MM.1S (cell line): ENCODE measurements at regions not wholly inside any gene's neighbourhood (a gene's known extent, or its start where the extent isn't known, plus 50 kb on each side); places are given as distances from the start of the nearest gene placed in this dataset.
A peak's percentile ranks its signal among the peaks of the same experiment; 100 is the strongest.

ENCODE experiments used
- DNase-seq: peaks from one replicate; pipeline ENCODE4 v3.0.0-alpha.2; 2015
- H2AFZ ChIP-seq: fragments of 300-600 bp; sonication (generic); 2 replicates; pipeline ENCODE4 v1.6.0; 2016; ENCODE audit warnings: antibody characterized with exemption, low read length
- H3F3A ChIP-seq: fragments of 300-600 bp; sonication (generic); 2 replicates; pipeline ENCODE4 v1.6.1; 2016; ENCODE audit warnings: mild to moderate bottlenecking, antibody characterized with exemption, low read length, moderate library complexity, mixed read lengths; ENCODE audit not compliant: insufficient read depth
- H3K27ac ChIP-seq: fragments of 300-600 bp; sonication (generic); 2 replicates; pipeline ENCODE4 v1.5.1; 2016; ENCODE audit warnings: mild to moderate bottlenecking, low read length
- H3K27me3 ChIP-seq: fragments of 300-600 bp; sonication (generic); replicated peaks from 2 replicates; pipeline ENCODE4 v1.6.0; 2016; ENCODE audit warnings: low read length; ENCODE audit not compliant: insufficient read depth
- H3K36me3 ChIP-seq: fragments of 300-600 bp; sonication (generic); replicated peaks from 2 replicates; pipeline ENCODE4 v1.6.1; 2016; ENCODE audit warnings: mild to moderate bottlenecking, low read length, mixed read lengths; ENCODE audit not compliant: insufficient read depth
- H3K4me1 ChIP-seq: fragments of 300-600 bp; sonication (generic); 2 replicates; pipeline ENCODE4 v1.6.1; 2016; ENCODE audit warnings: low read length, mixed read lengths
- H3K4me2 ChIP-seq: fragments of 300-600 bp; sonication (generic); 2 replicates; pipeline ENCODE4 v1.6.0; 2016; ENCODE audit warnings: low read depth, low read length
- H3K4me3 ChIP-seq: fragments of 300-600 bp; sonication (generic); 2 replicates; pipeline ENCODE4 v1.5.1; 2016; ENCODE audit warnings: low read length, mixed read lengths
- H3K79me2 ChIP-seq: fragments of 300-600 bp; sonication (generic); 2 replicates; pipeline ENCODE4 v1.6.1; 2016; ENCODE audit warnings: mixed run types, low read length, mixed read lengths
- H3K9ac ChIP-seq: fragments of 300-600 bp; sonication (generic); 2 replicates; pipeline ENCODE4 v1.6.1; 2016; ENCODE audit warnings: low read length, mixed read lengths
- H3K9me2 ChIP-seq: fragments of 300-600 bp; sonication (generic); replicated peaks from 2 replicates; pipeline ENCODE4 v1.6.1; 2016; ENCODE audit warnings: mild to moderate bottlenecking, low read length, mixed read lengths; ENCODE audit not compliant: insufficient read depth
- H3K9me3 ChIP-seq: fragments of 300-600 bp; sonication (generic); replicated peaks from 2 replicates; pipeline ENCODE4 v1.6.1; 2016; ENCODE audit warnings: mild to moderate bottlenecking, low read length, mixed read lengths; ENCODE audit not compliant: insufficient read depth
- H4K20me1 ChIP-seq: fragments of 300-600 bp; sonication (generic); 2 replicates; pipeline ENCODE4 v1.6.1; 2016; ENCODE audit warnings: mild to moderate bottlenecking, low read length, moderate library complexity, mixed read lengths; ENCODE audit not compliant: insufficient read depth
- EZH2 ChIP-seq: fragments of 300-600 bp; sonication (generic); optimal IDR thresholded peaks from 2 replicates; pipeline ENCODE3; 2017; ENCODE audit warnings: low read depth, mild to moderate bottlenecking, antibody characterized with exemption, low read length, mixed read lengths
- EZH2phosphoT487 ChIP-seq: fragments of 300-600 bp; sonication (generic); IDR thresholded peaks from 2 replicates; pipeline ENCODE4 v1.6.1; 2018; ENCODE audit warnings: antibody characterized with exemption, low read length
- TF ChIP-seq, protein P1 (sequence below): fragments of 300-600 bp; sonication (generic); IDR thresholded peaks from 2 replicates; pipeline ENCODE4 v1.5.1; 2016; ENCODE audit warnings: antibody characterized with exemption, low read length, mixed read lengths

DNA sequence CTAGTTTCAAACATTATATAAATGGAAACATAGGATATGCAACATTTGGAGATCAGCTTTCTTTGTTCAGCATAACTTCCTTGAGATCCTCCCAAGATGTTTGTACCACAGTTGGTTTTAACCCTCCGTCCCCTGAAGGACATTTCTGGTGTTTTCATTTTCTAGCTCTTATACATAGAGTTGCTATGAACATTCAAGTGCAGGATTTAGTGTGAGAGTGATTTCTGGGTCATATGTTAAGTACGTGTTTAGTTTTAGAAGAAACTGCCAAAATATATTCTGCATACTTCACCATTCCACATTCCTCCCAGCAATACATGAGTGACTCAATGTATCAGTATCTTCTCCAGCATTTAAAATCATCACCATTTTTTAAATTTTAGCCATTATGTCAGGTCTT is 588.7 kb upstream of the PFKP start:
- Histone ChIP-seq H2AFZ (no peak overlapping the region), H3K36me3 (no peaks in the 10 kb centered on the region), H3K9me3 (no peaks in the 10 kb centered on the region), H3K27ac (no peak overlapping the region), H3K4me3 (no peak overlapping the region), H3K9ac (no peak overlapping the region), H3K4me1 (no peaks in the 10 kb centered on the region), H4K20me1 (no peaks in the 10 kb centered on the region), H3K9me2 (no peaks in the 10 kb centered on the region), H3K27me3 (no peaks in the 10 kb centered on the region), H3K79me2 (no peaks in the 10 kb centered on the region), H3F3A (no peaks in the 10 kb centered on the region), H3K4me2 (no peak overlapping the region)
- DNase-seq, result no peak
- TF ChIP-seq, protein P1, sequence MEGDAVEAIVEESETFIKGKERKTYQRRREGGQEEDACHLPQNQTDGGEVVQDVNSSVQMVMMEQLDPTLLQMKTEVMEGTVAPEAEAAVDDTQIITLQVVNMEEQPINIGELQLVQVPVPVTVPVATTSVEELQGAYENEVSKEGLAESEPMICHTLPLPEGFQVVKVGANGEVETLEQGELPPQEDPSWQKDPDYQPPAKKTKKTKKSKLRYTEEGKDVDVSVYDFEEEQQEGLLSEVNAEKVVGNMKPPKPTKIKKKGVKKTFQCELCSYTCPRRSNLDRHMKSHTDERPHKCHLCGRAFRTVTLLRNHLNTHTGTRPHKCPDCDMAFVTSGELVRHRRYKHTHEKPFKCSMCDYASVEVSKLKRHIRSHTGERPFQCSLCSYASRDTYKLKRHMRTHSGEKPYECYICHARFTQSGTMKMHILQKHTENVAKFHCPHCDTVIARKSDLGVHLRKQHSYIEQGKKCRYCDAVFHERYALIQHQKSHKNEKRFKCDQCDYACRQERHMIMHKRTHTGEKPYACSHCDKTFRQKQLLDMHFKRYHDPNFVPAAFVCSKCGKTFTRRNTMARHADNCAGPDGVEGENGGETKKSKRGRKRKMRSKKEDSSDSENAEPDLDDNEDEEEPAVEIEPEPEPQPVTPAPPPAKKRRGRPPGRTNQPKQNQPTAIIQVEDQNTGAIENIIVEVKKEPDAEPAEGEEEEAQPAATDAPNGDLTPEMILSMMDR, result no peak
- TF ChIP-seq EZH2phosphoT487 (no peak), EZH2 (no peak)

DNA sequence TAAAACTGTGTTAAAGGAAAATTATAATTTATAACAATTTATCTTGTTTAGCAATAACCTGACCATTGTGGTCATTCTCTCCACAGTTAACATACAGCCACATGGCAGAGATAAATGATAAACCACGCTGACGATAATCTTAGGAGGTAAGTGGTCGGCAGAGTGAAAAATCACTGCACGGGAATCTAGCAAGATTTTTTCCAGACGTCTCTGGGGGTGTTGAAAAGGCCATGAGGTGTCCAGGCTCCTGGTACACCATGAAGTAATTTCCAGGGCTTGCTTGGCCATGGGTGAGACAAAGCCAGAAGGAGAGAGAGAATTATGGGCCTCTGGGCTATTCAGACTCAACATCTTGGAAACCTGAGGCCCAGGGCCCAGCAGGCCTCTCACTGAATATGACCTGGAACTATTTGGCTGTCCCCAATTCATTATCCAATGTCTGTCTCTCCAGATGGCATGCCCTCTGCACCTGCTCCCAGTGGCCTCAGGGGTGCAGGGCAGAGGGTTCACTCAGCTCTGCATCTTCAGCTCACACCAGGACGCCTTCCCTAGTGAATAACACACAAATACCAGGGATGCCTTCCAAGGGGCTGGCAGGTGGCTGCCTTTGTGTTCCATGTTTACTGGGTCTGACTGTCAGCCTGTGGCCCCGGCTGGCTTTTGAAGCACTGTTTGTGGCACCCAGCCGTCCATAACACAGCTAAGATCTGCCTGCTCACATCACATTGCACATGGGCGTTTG is 590.4 kb upstream of the PFKP start:
- Histone ChIP-seq H3K4me3 (no peak overlapping the region), H3F3A (no peaks in the 10 kb centered on the region), H3K4me2 (peak overlapping the region; percentile 11; the same call in 1 of the 2 replicates), H3K9ac (no peak overlapping the region), H2AFZ (no peak overlapping the region), H3K9me3 (no peaks in the 10 kb centered on the region), H3K79me2 (no peaks in the 10 kb centered on the region), H3K9me2 (no peaks in the 10 kb centered on the region), H4K20me1 (no peaks in the 10 kb centered on the region), H3K27ac (no peak overlapping the region), H3K27me3 (no peaks in the 10 kb centered on the region), H3K4me1 (no peaks in the 10 kb centered on the region), H3K36me3 (no peaks in the 10 kb centered on the region)
- TF ChIP-seq EZH2phosphoT487 (no peak), EZH2 (no peak)
- TF ChIP-seq, protein P1, result no peak
- no peak for DNase-seq

DNA sequence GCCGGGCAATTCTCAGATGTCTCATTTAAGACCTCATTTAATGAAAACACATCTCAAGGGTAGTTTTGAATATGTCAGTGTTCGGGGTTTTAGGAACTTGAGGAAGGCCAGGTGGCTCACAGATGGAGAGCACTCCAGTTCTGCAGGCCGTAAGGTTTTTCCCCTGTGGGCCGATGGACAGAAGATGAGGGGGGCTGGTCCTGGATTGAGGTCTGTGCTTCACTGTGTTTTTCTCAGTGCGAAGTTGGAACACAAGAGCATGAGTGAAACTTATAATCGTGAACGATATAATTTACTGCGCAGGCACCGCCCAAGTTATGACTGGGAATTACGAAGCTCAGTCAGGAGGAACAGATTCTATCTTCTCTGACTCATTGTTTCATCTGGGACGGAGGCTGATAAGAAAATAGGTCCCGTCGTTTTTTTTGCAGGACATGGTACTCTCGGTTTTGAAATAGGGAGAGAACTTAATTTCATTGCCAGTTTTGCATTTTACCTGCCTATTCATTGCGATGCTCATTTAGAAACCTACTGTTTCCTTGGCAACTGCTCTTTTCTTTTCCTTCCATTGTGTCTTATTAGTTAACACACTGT is 591.0 kb upstream of the PFKP start:
- no peaks in the 10 kb centered on the region for H3K27me3 ChIP-seq
- H3K27ac ChIP-seq, result no peak overlapping the region; the same call in 1 of the 2 replicates
- no peak overlapping the region for H2AFZ ChIP-seq
- no peaks in the 10 kb centered on the region for H3K79me2 ChIP-seq
- H3K4me1 ChIP-seq, result no peaks in the 10 kb centered on the region
- H3K9me2 ChIP-seq, result no peaks in the 10 kb centered on the region
- H3K9me3 ChIP-seq, result no peaks in the 10 kb centered on the region
- no peak for DNase-seq
- H3K4me2 ChIP-seq, result peak overlapping the region; percentile 11; the same call in 1 of the 2 replicates
- no peak overlapping the region for H3K9ac ChIP-seq
- H3K36me3 ChIP-seq, result no peaks in the 10 kb centered on the region
- TF ChIP-seq EZH2phosphoT487 (no peak), EZH2 (no peak)
- TF ChIP-seq, protein P1, result no peak
- no peak overlapping the region; the same call in 1 of the 2 replicates for H3K4me3 ChIP-seq
- H3F3A ChIP-seq, result no peaks in the 10 kb centered on the region
- H4K20me1 ChIP-seq, result no peaks in the 10 kb centered on the region
